Gastrocnemius medialis (tissue), 4 donors: ENCODE measurements at regions not wholly inside any gene's neighbourhood (a gene's known extent, or its start where the extent isn't known, plus 50 kb on each side); places are given as distances from the start of the nearest gene placed in this dataset.

ENCODE experiments used
- CTCF ChIP-seq, 5 experiments: fragments of 450-650 bp in 3 of 5; fragments of 200-600 bp in 2 of 5; sonication (generic) in 2 of 5; IDR thresholded peaks in 4 of 5; conservative IDR thresholded peaks in 1 of 5; 1 replicate in 4 of 5; 2 replicates in 1 of 5; pipeline ENCODE4 v1.5.1; 2016 to 2019; ENCODE audit warnings: antibody characterized with exemption in 5 of 5, mild to moderate bottlenecking in 3 of 5, moderate library complexity in 3 of 5
- POLR2A ChIP-seq, 2 donors: fragments of 450-650 bp; IDR thresholded peaks; one replicate each; pipeline ENCODE4 v1.6.1; 2017; ENCODE audit warnings: antibody characterized with exemption in 2 of 2, mild to moderate bottlenecking in 2 of 2, moderate library complexity in 2 of 2

- no peak for TF ChIP-seq POLR2A (IDR thresholded peaks at IDR 0.05)
- TF ChIP-seq CTCF (IDR thresholded peaks at IDR 0.05 in 4 of 5, conservative IDR thresholded peaks at IDR 0.05 in 1 of 5) = no peak
These were observed 303.7 kb upstream of the UBE2E2 start for GRCh38 chr3:22899441-22899840.
